ENCODE measurements at regions not wholly inside any gene's neighbourhood (a gene's known extent, or its start where the extent isn't known, plus 50 kb on each side); places are given as distances from the start of the nearest gene placed in this dataset.

DNA sequence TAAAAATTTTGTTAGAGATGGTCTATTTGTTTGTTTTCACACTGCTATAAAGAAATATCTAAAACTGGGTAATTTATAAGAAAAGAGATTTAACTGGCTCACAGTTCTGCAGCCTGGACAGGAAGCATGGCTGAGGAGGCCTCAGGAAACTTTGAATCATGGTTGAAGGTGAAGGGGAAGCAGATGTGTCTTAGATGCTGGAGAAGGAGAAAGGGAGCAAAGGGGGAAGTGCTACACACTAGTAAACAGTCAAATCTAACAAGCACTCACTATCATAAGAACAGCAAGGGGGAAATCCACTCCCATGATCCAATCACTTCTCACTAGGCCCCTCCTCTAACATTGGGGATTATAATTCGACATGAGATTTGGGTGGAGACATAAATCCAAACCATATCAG is 76.8 kb upstream of the COL24A1 start (continued):
- TF ChIP-seq, protein P1, sequence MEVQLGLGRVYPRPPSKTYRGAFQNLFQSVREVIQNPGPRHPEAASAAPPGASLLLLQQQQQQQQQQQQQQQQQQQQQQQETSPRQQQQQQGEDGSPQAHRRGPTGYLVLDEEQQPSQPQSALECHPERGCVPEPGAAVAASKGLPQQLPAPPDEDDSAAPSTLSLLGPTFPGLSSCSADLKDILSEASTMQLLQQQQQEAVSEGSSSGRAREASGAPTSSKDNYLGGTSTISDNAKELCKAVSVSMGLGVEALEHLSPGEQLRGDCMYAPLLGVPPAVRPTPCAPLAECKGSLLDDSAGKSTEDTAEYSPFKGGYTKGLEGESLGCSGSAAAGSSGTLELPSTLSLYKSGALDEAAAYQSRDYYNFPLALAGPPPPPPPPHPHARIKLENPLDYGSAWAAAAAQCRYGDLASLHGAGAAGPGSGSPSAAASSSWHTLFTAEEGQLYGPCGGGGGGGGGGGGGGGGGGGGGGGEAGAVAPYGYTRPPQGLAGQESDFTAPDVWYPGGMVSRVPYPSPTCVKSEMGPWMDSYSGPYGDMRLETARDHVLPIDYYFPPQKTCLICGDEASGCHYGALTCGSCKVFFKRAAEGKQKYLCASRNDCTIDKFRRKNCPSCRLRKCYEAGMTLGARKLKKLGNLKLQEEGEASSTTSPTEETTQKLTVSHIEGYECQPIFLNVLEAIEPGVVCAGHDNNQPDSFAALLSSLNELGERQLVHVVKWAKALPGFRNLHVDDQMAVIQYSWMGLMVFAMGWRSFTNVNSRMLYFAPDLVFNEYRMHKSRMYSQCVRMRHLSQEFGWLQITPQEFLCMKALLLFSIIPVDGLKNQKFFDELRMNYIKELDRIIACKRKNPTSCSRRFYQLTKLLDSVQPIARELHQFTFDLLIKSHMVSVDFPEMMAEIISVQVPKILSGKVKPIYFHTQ (CRISPR knock-in tag; IDR thresholded peaks at IDR 0.05), result no peak
- TF ChIP-seq, protein P2, sequence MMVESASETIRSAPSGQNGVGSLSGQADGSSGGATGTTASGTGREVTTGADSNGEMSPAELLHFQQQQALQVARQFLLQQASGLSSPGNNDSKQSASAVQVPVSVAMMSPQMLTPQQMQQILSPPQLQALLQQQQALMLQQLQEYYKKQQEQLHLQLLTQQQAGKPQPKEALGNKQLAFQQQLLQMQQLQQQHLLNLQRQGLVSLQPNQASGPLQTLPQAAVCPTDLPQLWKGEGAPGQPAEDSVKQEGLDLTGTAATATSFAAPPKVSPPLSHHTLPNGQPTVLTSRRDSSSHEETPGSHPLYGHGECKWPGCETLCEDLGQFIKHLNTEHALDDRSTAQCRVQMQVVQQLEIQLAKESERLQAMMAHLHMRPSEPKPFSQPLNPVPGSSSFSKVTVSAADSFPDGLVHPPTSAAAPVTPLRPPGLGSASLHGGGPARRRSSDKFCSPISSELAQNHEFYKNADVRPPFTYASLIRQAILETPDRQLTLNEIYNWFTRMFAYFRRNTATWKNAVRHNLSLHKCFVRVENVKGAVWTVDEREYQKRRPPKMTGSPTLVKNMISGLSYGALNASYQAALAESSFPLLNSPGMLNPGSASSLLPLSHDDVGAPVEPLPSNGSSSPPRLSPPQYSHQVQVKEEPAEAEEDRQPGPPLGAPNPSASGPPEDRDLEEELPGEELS (CRISPR knock-in tag; IDR thresholded peaks at IDR 0.05), result no peak
- TF ChIP-seq NR3C1 (CRISPR knock-in tag; conservative IDR thresholded peaks at IDR 0.05; ENCODE audit: low read depth) (no peak), ZNF232 (CRISPR knock-in tag; IDR thresholded peaks at IDR 0.05) (no peak), TCF7 (CRISPR knock-in tag; IDR thresholded peaks at IDR 0.05; ENCODE audit: low read depth) (no peak), OVOL2 (CRISPR knock-in tag; IDR thresholded peaks at IDR 0.05; ENCODE audit: borderline replicate concordance) (no peak)
- TF ChIP-seq, protein P3, sequence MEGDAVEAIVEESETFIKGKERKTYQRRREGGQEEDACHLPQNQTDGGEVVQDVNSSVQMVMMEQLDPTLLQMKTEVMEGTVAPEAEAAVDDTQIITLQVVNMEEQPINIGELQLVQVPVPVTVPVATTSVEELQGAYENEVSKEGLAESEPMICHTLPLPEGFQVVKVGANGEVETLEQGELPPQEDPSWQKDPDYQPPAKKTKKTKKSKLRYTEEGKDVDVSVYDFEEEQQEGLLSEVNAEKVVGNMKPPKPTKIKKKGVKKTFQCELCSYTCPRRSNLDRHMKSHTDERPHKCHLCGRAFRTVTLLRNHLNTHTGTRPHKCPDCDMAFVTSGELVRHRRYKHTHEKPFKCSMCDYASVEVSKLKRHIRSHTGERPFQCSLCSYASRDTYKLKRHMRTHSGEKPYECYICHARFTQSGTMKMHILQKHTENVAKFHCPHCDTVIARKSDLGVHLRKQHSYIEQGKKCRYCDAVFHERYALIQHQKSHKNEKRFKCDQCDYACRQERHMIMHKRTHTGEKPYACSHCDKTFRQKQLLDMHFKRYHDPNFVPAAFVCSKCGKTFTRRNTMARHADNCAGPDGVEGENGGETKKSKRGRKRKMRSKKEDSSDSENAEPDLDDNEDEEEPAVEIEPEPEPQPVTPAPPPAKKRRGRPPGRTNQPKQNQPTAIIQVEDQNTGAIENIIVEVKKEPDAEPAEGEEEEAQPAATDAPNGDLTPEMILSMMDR (IDR thresholded peaks at IDR 0.05), result no peak
- TF ChIP-seq, protein P4, sequence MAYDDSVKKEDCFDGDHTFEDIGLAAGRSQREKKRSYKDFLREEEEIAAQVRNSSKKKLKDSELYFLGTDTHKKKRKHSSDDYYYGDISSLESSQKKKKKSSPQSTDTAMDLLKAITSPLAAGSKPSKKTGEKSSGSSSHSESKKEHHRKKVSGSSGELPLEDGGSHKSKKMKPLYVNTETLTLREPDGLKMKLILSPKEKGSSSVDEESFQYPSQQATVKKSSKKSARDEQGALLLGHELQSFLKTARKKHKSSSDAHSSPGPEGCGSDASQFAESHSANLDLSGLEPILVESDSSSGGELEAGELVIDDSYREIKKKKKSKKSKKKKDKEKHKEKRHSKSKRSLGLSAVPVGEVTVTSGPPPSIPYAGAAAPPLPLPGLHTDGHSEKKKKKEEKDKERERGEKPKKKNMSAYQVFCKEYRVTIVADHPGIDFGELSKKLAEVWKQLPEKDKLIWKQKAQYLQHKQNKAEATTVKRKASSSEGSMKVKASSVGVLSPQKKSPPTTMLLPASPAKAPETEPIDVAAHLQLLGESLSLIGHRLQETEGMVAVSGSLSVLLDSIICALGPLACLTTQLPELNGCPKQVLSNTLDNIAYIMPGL (CRISPR knock-in tag; IDR thresholded peaks at IDR 0.05), result no peak
- TF ChIP-seq, protein P5, sequence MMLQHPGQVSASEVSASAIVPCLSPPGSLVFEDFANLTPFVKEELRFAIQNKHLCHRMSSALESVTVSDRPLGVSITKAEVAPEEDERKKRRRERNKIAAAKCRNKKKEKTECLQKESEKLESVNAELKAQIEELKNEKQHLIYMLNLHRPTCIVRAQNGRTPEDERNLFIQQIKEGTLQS (CRISPR knock-in tag; conservative IDR thresholded peaks at IDR 0.05), result no peak
- TF ChIP-seq, protein P6, sequence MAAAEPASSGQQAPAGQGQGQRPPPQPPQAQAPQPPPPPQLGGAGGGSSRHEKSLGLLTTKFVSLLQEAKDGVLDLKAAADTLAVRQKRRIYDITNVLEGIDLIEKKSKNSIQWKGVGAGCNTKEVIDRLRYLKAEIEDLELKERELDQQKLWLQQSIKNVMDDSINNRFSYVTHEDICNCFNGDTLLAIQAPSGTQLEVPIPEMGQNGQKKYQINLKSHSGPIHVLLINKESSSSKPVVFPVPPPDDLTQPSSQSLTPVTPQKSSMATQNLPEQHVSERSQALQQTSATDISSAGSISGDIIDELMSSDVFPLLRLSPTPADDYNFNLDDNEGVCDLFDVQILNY (CRISPR knock-in tag; IDR thresholded peaks at IDR 0.05), result no peak

DNA sequence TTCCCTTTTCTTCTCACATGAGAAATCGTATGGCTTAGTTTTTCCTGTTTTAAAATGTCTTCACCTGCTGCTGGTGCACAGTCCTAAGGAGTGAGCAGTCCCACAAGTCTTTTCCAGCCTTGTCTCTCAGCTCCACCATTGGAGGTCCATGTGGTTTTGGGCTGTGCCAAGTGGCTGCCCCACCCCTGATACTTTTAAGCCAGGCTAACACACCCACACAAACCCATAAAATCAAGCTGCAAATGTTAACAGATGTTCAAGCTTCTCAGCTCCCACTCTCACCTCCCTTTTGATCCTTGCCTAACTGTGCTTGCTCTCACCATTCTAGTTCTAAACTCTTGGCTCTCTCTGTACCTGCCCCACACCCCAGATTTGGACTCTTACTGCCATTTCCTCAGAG is 74.5 kb upstream of the COL24A1 start:
- DNase-seq (ENCODE audit: low spot score) (no peak), ATAC-seq (no peak)
- no peaks in the 10 kb centered on the region for H3K27me3 Mint-ChIP-seq (ENCODE audit: low read depth)
- ChIA-PET POLR2A (no interaction called here), CTCF (no interaction called here)
- no peaks in the 10 kb centered on the region for H3K36me3 Mint-ChIP-seq
- no peak for TF ChIP-seq ZNF232 (CRISPR knock-in tag; IDR thresholded peaks at IDR 0.05)
- TF ChIP-seq, protein P7, sequence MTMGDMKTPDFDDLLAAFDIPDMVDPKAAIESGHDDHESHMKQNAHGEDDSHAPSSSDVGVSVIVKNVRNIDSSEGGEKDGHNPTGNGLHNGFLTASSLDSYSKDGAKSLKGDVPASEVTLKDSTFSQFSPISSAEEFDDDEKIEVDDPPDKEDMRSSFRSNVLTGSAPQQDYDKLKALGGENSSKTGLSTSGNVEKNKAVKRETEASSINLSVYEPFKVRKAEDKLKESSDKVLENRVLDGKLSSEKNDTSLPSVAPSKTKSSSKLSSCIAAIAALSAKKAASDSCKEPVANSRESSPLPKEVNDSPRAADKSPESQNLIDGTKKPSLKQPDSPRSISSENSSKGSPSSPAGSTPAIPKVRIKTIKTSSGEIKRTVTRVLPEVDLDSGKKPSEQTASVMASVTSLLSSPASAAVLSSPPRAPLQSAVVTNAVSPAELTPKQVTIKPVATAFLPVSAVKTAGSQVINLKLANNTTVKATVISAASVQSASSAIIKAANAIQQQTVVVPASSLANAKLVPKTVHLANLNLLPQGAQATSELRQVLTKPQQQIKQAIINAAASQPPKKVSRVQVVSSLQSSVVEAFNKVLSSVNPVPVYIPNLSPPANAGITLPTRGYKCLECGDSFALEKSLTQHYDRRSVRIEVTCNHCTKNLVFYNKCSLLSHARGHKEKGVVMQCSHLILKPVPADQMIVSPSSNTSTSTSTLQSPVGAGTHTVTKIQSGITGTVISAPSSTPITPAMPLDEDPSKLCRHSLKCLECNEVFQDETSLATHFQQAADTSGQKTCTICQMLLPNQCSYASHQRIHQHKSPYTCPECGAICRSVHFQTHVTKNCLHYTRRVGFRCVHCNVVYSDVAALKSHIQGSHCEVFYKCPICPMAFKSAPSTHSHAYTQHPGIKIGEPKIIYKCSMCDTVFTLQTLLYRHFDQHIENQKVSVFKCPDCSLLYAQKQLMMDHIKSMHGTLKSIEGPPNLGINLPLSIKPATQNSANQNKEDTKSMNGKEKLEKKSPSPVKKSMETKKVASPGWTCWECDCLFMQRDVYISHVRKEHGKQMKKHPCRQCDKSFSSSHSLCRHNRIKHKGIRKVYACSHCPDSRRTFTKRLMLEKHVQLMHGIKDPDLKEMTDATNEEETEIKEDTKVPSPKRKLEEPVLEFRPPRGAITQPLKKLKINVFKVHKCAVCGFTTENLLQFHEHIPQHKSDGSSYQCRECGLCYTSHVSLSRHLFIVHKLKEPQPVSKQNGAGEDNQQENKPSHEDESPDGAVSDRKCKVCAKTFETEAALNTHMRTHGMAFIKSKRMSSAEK (CRISPR knock-in tag; IDR thresholded peaks at IDR 0.05; ENCODE audit: borderline replicate concordance), result no peak
- TF ChIP-seq, protein P8, sequence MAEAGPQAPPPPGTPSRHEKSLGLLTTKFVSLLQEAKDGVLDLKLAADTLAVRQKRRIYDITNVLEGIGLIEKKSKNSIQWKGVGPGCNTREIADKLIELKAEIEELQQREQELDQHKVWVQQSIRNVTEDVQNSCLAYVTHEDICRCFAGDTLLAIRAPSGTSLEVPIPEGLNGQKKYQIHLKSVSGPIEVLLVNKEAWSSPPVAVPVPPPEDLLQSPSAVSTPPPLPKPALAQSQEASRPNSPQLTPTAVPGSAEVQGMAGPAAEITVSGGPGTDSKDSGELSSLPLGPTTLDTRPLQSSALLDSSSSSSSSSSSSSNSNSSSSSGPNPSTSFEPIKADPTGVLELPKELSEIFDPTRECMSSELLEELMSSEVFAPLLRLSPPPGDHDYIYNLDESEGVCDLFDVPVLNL (CRISPR knock-in tag; IDR thresholded peaks at IDR 0.05; ENCODE audit: borderline replicate concordance, low read depth), result no peak
- TF ChIP-seq MXD4 (CRISPR knock-in tag; IDR thresholded peaks at IDR 0.05; ENCODE audit: borderline replicate concordance), result no peak
- H3K27ac Mint-ChIP-seq, result no peak overlapping the region
- H3K4me3 Mint-ChIP-seq, result no peak overlapping the region
- peaks cover 12% of the 10 kb centered on the region for H3K9me3 Mint-ChIP-seq
- H3K4me1 Mint-ChIP-seq, result peaks cover 10% of the 10 kb centered on the region

Data from WTC11 (cell line).